ENCODE measurements at regions not wholly inside any gene's neighbourhood (a gene's known extent, or its start where the extent isn't known, plus 50 kb on each side); places are given as distances from the start of the nearest gene placed in this dataset.

DNA sequence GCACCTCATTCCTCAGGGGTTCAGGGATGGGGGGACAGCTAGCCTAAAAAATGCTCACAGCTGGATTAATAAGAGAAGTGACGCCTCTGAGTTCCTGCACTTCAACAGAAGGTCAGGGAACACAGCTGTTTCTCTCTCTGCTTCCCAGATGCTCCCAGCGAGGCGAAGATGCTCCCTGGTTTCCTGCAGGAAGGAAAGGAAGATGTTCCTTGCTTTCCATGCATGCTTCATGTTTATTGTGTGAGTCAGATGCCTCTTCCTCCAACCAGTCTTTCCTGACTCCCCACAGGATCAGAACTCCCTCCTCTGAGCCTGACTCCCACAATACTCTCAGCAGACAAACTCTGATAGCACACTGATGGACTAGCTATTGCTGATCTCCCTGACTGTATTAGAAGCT, 71.9 kb downstream of the MFAP3 start:
- TF ChIP-seq POLR2A (IDR thresholded peaks at IDR 0.05), result no peak
- TF ChIP-seq, protein P1, sequence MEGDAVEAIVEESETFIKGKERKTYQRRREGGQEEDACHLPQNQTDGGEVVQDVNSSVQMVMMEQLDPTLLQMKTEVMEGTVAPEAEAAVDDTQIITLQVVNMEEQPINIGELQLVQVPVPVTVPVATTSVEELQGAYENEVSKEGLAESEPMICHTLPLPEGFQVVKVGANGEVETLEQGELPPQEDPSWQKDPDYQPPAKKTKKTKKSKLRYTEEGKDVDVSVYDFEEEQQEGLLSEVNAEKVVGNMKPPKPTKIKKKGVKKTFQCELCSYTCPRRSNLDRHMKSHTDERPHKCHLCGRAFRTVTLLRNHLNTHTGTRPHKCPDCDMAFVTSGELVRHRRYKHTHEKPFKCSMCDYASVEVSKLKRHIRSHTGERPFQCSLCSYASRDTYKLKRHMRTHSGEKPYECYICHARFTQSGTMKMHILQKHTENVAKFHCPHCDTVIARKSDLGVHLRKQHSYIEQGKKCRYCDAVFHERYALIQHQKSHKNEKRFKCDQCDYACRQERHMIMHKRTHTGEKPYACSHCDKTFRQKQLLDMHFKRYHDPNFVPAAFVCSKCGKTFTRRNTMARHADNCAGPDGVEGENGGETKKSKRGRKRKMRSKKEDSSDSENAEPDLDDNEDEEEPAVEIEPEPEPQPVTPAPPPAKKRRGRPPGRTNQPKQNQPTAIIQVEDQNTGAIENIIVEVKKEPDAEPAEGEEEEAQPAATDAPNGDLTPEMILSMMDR (IDR thresholded peaks at IDR 0.05), result no peak

All from right lobe of liver (tissue), 4 donors.